GM12878 (cell line): ENCODE measurements at regions not wholly inside any gene's neighbourhood (a gene's known extent, or its start where the extent isn't known, plus 50 kb on each side); places are given as distances from the start of the nearest gene placed in this dataset.

Experiments
- ATAC-seq: fragments of 200-7000 bp; cut with Tn5 transposase; 3 replicates; pipeline ENCODE4 v1.9.1; 2020; ENCODE audit warnings: mild to moderate bottlenecking, moderate library complexity
- BruUV-seq: library from RNA; stranded (reverse); fragments of 400-500 nt; replicated peaks from 2 replicates; lab custom pipeline; 2021; lab: Mats Ljungman, UMichigan
- CTCF ChIA-PET: fragments of 300-600 bp; sonication (Branson Sonifier 250); formaldehyde crosslinking; extraction: SDS; loops from one replicate; lab custom pipeline; 2021; ENCODE audit warnings: inconsistent platforms; lab: Yijun Ruan, JAX
- POLR2A ChIA-PET: fragments of 350-600 bp; formaldehyde crosslinking; extraction: SDS; loops from one replicate; lab custom pipeline; 2021; ENCODE audit warnings: inconsistent platforms; lab: Charles Lee
- RAD21 ChIA-PET: fragments of 300-600 bp; sonication (Branson Sonifier 250); formaldehyde crosslinking; loops from one replicate; lab custom pipeline; 2023; ENCODE audit warnings: antibody characterized with exemption; ENCODE audit not compliant: unreplicated experiment; lab: Charles Lee
- SMC1A ChIA-PET: fragments of 300-600 bp; sonication (Branson Sonifier 250); formaldehyde crosslinking; loops from one replicate; lab custom pipeline; 2023; ENCODE audit not compliant: unreplicated experiment, uncharacterized antibody; lab: Charles Lee
- DNase-seq: peaks from one replicate; pipeline ENCODE4 v3.0.0-alpha.2; 2011; ENCODE audit warnings: low read depth, low spot score
- FAIRE-seq: peaks from 3 replicates; lab custom pipeline; 2011; peaks lifted over from hg19 to GRCh38; lab: Jason Lieb, UNC
- H2AFZ ChIP-seq: 2 replicates; pipeline ENCODE4 v1.6.0; 2011; ENCODE audit warnings: low read depth, low read length, control low read depth; ENCODE audit not compliant: control insufficient read depth
- H3K27ac ChIP-seq: 2 replicates; pipeline ENCODE4 v1.5.1; 2011; ENCODE audit warnings: control low read depth; ENCODE audit not compliant: control insufficient read depth, insufficient read depth
- H3K27me3 ChIP-seq, 2 experiments: replicated peaks in 1 of 2; 2 replicates each; pipeline versions ENCODE4 v1.6.0 to v1.6.1; 2011; ENCODE audit warnings: low read length in 1 of 2; ENCODE audit not compliant: control insufficient read depth in 2 of 2, insufficient read depth in 2 of 2
- H3K36me3 ChIP-seq, 2 experiments: 2 replicates each; pipeline ENCODE4 v1.5.1; 2011; ENCODE audit warnings: low read length in 1 of 2; ENCODE audit not compliant: control insufficient read depth in 2 of 2, insufficient read depth in 2 of 2
- H3K4me1 ChIP-seq: 2 replicates; pipeline ENCODE4 v1.6.1; 2011; ENCODE audit warnings: mild to moderate bottlenecking, low read length, moderate library complexity, mixed read lengths; ENCODE audit not compliant: control insufficient read depth, insufficient read depth
- H3K4me2 ChIP-seq: 2 replicates; pipeline ENCODE4 v1.6.0; 2011; ENCODE audit warnings: control low read depth; ENCODE audit not compliant: control insufficient read depth, insufficient read depth
- H3K4me3 ChIP-seq: fragments of 200-600 bp; sonication (generic); 2 replicates; pipeline ENCODE4 v1.5.1; 2016
- H3K79me2 ChIP-seq: 2 replicates; pipeline ENCODE4 v1.6.0; 2011; ENCODE audit warnings: low read length; ENCODE audit not compliant: control insufficient read depth, insufficient read depth
- H3K9ac ChIP-seq: 2 replicates; pipeline ENCODE4 v1.8.0; 2011; ENCODE audit warnings: low read length, control low read depth, mixed read lengths; ENCODE audit not compliant: control insufficient read depth, insufficient read depth
- H3K9me3 ChIP-seq: replicated peaks from 3 replicates; pipeline ENCODE4 v1.5.1; 2011; ENCODE audit warnings: mild to moderate bottlenecking, low read length; ENCODE audit not compliant: control insufficient read depth, insufficient read depth
- H4K20me1 ChIP-seq: 2 replicates; pipeline ENCODE4 v1.6.0; 2011; ENCODE audit not compliant: control insufficient read depth, insufficient read depth
- BHLHE40 ChIP-seq, 2 experiments: fragments of 450-650 bp in 1 of 2; IDR thresholded peaks; 2 replicates each; pipeline ENCODE4 v1.6.1; 2011 to 2017; ENCODE audit warnings: low read depth in 2 of 2, borderline replicate concordance in 1 of 2, improper control_type of control experiment in 1 of 2, low read length in 1 of 2, mild to moderate bottlenecking in 1 of 2
- CHD2 ChIP-seq: IDR thresholded peaks from 2 replicates; pipeline ENCODE4 v1.6.1; 2011; ENCODE audit warnings: low read depth, low read length, improper control_type of control experiment, borderline replicate concordance
- CREB1 ChIP-seq: IDR thresholded peaks from 2 replicates; pipeline ENCODE4 v1.6.1; 2012; ENCODE audit warnings: low read depth, mild to moderate bottlenecking, inconsistent platforms
- POLR2AphosphoS2 ChIP-seq: IDR thresholded peaks from 2 replicates; pipeline ENCODE4 v1.6.1; 2011; ENCODE audit warnings: low read depth, mild to moderate bottlenecking, low read length, improper control_type of control experiment, moderate library complexity
- SIX5 ChIP-seq: IDR thresholded peaks from 2 replicates; pipeline ENCODE4 v1.6.1; 2011; ENCODE audit warnings: mild to moderate bottlenecking, low read depth, low read length, moderate library complexity; ENCODE audit not compliant: severe bottlenecking
- SMAD1 ChIP-seq: fragments of 450-650 bp; IDR thresholded peaks from 2 replicates; pipeline ENCODE4 v1.6.1; 2018; ENCODE audit warnings: mild to moderate bottlenecking, low read depth; ENCODE audit not compliant: partially characterized antibody
- TARDBP ChIP-seq: IDR thresholded peaks from 2 replicates; pipeline ENCODE4 v1.6.1; 2016; ENCODE audit warnings: borderline replicate concordance
- TCF7 ChIP-seq: IDR thresholded peaks from 2 replicates; pipeline ENCODE4 v1.6.1; 2014; ENCODE audit warnings: antibody characterized with exemption, borderline replicate concordance
- ZBTB11 ChIP-seq: fragments of 450-650 bp; formaldehyde crosslinking; IDR thresholded peaks from 2 replicates; pipeline ENCODE4 v1.5.0; 2022; ENCODE audit warnings: mild to moderate bottlenecking, missing genetic modification characterization
- ZNF24 ChIP-seq: fragments of 450-650 bp; IDR thresholded peaks from 2 replicates; pipeline ENCODE4 v1.6.1; 2017; ENCODE audit warnings: antibody characterized with exemption, mild to moderate bottlenecking
- ZNF384 ChIP-seq: IDR thresholded peaks from 2 replicates; pipeline ENCODE4 v1.6.1; 2012; ENCODE audit warnings: low read depth, mild to moderate bottlenecking, low read length, improper control_type of control experiment, borderline replicate concordance
- WGBS: methylation state at CpG from one replicate; pipeline ENCODE4 v1.1.6; 2016; ENCODE audit warnings: low lambda C conversion rate; ENCODE audit not compliant: insufficient replicate concordance, insufficient coverage; ENCODE audit errors: missing lambda C conversion rate; 5-methylcytosine and 5-hydroxymethylcytosine counted together
- in situ Hi-C: fragments of 300-500 bp; cut with MboI; formaldehyde crosslinking; loops from 9 replicates; pipeline ENCODE4 v1.14.3; 2018; ENCODE audit warnings: mixed read lengths
- intact Hi-C: fragments of 100-400 bp; cut with micrococcal nuclease; formaldehyde crosslinking; loops from one replicate; pipeline ENCODE4 v1.14.2; 2022; ENCODE audit not compliant: unreplicated experiment

GRCh38 chr18:72368308-72368707 is 175.8 kb downstream of the CBLN2 start:
- WGBS: 0% methylated on average over 1 of the region's 1 CpG
- no peak for ATAC-seq
- no peak for DNase-seq
- Histone ChIP-seq H3K9me3 (no peaks in the 10 kb centered on the region; the same call in 2 of the 3 replicates), H3K4me1 (no peaks in the 10 kb centered on the region), H3K9ac (no peak overlapping the region), H3K27ac (no peak overlapping the region), H3K27me3 (no peaks in the 10 kb centered on the region), H4K20me1 (no peaks in the 10 kb centered on the region), H3K79me2 (no peaks in the 10 kb centered on the region), H3K4me3 (no peak overlapping the region), H3K4me2 (no peak overlapping the region), H3K36me3 (no peaks in the 10 kb centered on the region), H2AFZ (no peak overlapping the region)
- ChIA-PET POLR2A (no interaction called here), CTCF (no interaction called here), RAD21 (no interaction called here), SMC1A (interaction anchor here (0.8 to 1.4 kb wide), 4 partner anchors 12 to 39 kb away, joined by 3 to 4 read pairs (median 3); no protein-coding TSS in a partner anchor)
- intact Hi-C loops: no loop called here
- BruUV-seq: no TSS peak
- no peak for TF ChIP-seq CHD2
- TF ChIP-seq TARDBP: no peak
- TF ChIP-seq SIX5: no peak
- no peak for TF ChIP-seq TCF7
- no peak for TF ChIP-seq BHLHE40 (IDR thresholded peaks at IDR 0.05; ENCODE audit: borderline replicate concordance in 1 of 2, low read depth in 2 of 2, low read length in 1 of 2)
- TF ChIP-seq ZBTB11 (CRISPR knock-in tag): no peak
- TF ChIP-seq CREB1: no peak
- TF ChIP-seq ZNF24: no peak
- TF ChIP-seq ZNF384: no peak
- no peak for TF ChIP-seq SMAD1
- TF ChIP-seq POLR2AphosphoS2: no peak
- FAIRE-seq: no peak
- in situ Hi-C loops: no loop called here
